Gastroesophageal sphincter (tissue), 3 donors: ENCODE measurements at regions not wholly inside any gene's neighbourhood (a gene's known extent, or its start where the extent isn't known, plus 50 kb on each side); places are given as distances from the start of the nearest gene placed in this dataset.
"Not testable (repeated sequence)": the region's sequence is repeated elsewhere in the genome, so short reads cannot be mapped to it uniquely, and the experiment has no call there.

Experiments
- POLR2AphosphoS5 ChIP-seq: sonication (generic); formaldehyde crosslinking; IDR thresholded peaks from one replicate; pipeline ENCODE4 v1.6.1; 2017; ENCODE audit warnings: antibody characterized with exemption
- TF ChIP-seq, protein P1 (sequence below), 4 experiments: fragments of 200-600 bp in 2 of 4; fragments of 450-650 bp in 2 of 4; sonication (generic) in 1 of 4; IDR thresholded peaks; one replicate each; pipeline ENCODE4 v1.5.1; 2017 to 2019; ENCODE audit warnings: antibody characterized with exemption in 4 of 4, mild to moderate bottlenecking in 2 of 4, moderate library complexity in 2 of 4

DNA sequence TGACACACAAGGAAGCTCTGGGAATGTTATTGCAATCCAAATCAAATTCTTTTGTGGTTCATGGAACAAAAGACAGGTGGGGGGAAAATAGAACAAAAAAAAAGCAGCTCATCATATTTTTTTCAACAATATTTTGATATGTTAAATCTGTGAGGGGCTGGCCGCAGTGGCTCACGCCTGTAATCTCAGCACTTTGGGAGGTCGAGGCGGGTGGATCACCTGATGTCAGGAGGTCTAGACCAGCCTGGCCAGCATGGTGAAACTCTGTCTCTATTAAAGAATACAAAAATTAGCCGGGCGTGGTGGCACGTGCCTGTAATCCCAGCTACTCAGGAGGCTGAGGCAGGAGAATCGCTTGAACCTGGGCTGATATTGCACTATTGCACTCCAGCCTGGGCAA is 279.4 kb upstream of the SPAG17 start:
- TF ChIP-seq POLR2AphosphoS5 = not testable (repeated sequence)
- TF ChIP-seq, protein P1, sequence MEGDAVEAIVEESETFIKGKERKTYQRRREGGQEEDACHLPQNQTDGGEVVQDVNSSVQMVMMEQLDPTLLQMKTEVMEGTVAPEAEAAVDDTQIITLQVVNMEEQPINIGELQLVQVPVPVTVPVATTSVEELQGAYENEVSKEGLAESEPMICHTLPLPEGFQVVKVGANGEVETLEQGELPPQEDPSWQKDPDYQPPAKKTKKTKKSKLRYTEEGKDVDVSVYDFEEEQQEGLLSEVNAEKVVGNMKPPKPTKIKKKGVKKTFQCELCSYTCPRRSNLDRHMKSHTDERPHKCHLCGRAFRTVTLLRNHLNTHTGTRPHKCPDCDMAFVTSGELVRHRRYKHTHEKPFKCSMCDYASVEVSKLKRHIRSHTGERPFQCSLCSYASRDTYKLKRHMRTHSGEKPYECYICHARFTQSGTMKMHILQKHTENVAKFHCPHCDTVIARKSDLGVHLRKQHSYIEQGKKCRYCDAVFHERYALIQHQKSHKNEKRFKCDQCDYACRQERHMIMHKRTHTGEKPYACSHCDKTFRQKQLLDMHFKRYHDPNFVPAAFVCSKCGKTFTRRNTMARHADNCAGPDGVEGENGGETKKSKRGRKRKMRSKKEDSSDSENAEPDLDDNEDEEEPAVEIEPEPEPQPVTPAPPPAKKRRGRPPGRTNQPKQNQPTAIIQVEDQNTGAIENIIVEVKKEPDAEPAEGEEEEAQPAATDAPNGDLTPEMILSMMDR (IDR thresholded peaks at IDR 0.05) = not testable (repeated sequence)
